ENCODE measurements at regions not wholly inside any gene's neighbourhood (a gene's known extent, or its start where the extent isn't known, plus 50 kb on each side); places are given as distances from the start of the nearest gene placed in this dataset.
"Not testable (repeated sequence)": the region's sequence is repeated elsewhere in the genome, so short reads cannot be mapped to it uniquely, and the experiment has no call there.

DNA sequence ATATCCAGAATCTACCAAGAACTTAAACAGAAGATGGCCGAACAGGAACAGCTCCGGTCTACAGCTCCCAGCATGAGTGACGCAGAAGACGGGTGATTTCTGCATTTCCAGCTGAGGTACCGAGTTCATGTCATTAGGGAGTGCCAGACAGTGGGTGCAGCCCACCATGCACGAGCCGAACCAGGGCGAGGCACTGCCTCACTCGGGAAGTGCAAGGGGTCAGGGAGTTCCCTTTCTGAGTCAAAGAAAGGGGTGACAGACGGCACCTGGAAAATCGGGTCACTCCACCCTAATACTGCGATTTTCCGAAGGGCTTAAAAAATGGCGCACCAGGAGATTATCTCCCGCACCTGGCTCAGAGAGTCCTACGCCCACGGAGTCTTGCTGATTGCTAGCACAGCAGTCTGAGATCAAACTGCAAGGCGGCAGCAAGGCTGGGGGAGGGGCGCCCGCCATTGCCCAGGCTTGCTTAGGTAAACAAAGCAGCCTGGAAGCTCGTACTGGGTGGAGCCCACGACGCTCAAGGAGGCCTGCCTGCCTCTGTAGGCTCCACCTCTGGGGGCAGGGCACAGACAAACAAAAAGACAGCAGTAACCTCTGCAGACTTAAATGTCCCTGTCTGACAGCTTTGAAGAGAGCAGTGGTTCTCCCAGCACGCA is 267.4 kb downstream of the HINT1 start:
- H3K27me3 ChIP-seq (replicated peaks in 2 of 5; ENCODE audit: control insufficient read depth in 4 of 5, insufficient read depth in 5 of 5, low read length in 4 of 5); H3K4me1 ChIP-seq (ENCODE audit: control extremely low read depth in 1 of 4, control insufficient read depth in 4 of 4, insufficient read depth in 4 of 4, low read length in 3 of 4); H3K27ac ChIP-seq (ENCODE audit: insufficient read depth in 1 of 2, low read depth in 1 of 2, low read length in 2 of 2, poor library complexity in 1 of 2, severe bottlenecking in 2 of 2); H3K4me3 ChIP-seq (ENCODE audit: control insufficient read depth in 1 of 7, extremely low read depth in 1 of 7, insufficient read depth in 4 of 7, low read depth in 2 of 7, low read length in 6 of 7); POLR2A ChIA-PET; H3K36me3 ChIP-seq (ENCODE audit: control insufficient read depth in 4 of 4, insufficient read depth in 4 of 4, low read length in 3 of 4); CTCF ChIA-PET; DNase-seq; H3K9me3 ChIP-seq (ENCODE audit: control extremely low read depth in 1 of 5, control insufficient read depth in 4 of 5, insufficient read depth in 2 of 5, low read depth in 1 of 5, low read length in 4 of 5): not testable (repeated sequence)
- WGBS (ENCODE audit: insufficient coverage): 93% methylated on average over 22 of the region's 24 CpGs

DNA sequence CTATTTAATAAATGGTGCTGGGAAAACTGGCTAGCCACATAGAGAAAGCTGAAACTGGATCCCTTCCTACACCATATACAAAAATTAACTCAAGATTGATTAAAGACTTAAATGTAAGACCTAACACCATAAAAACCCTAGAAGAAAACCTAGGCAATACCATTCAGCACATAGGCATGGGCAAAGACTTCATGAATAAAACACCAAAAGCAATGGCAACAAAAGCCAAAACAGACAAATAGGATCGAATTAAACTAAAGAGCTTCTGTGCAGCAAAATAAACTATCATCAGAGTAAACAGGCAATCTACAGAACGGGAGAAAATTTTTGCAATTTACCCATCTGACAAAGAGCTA is 267.9 kb downstream of the HINT1 start:
- H3K4me1 ChIP-seq (ENCODE audit: control extremely low read depth in 1 of 4, control insufficient read depth in 4 of 4, insufficient read depth in 4 of 4, low read length in 3 of 4); H3K27me3 ChIP-seq (replicated peaks in 2 of 5; ENCODE audit: control insufficient read depth in 4 of 5, insufficient read depth in 5 of 5, low read length in 4 of 5); CTCF ChIA-PET; H3K27ac ChIP-seq (ENCODE audit: insufficient read depth in 1 of 2, low read depth in 1 of 2, low read length in 2 of 2, poor library complexity in 1 of 2, severe bottlenecking in 2 of 2); H3K4me3 ChIP-seq (ENCODE audit: control insufficient read depth in 1 of 7, extremely low read depth in 1 of 7, insufficient read depth in 4 of 7, low read depth in 2 of 7, low read length in 6 of 7); H3K9me3 ChIP-seq (ENCODE audit: control extremely low read depth in 1 of 5, control insufficient read depth in 4 of 5, insufficient read depth in 2 of 5, low read depth in 1 of 5, low read length in 4 of 5); DNase-seq; H3K36me3 ChIP-seq (ENCODE audit: control insufficient read depth in 4 of 4, insufficient read depth in 4 of 4, low read length in 3 of 4); POLR2A ChIA-PET: not testable (repeated sequence)
- 95% methylated on average over 2 of the region's 2 CpGs for WGBS (ENCODE audit: insufficient coverage)

DNA sequence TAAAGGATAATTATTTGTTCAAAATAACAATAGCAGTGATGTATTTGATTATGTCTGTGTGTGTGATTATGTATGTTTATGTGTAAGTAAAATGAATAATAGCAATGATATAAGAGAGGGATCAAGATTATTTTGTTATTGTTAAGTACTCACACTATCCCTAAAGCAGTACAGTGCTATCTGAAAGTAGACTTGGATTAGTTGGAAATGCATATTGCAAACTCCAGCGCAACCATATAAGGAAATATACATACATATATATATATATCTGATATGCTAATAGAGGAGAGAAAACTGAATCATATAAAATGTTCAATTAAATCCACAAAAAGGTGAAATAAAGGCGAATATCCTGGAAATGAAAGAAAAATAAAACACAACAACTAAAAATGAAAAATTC is 268.4 kb downstream of the HINT1 start:
- no peaks in the 10 kb centered on the region for H3K27me3 ChIP-seq (replicated peaks in 2 of 5; ENCODE audit: control insufficient read depth in 4 of 5, insufficient read depth in 5 of 5, low read length in 4 of 5)
- ChIA-PET POLR2A (no interaction called here), CTCF (no interaction called here)
- no peak overlapping the region for H3K27ac ChIP-seq (ENCODE audit: insufficient read depth in 1 of 2, low read depth in 1 of 2, low read length in 2 of 2, poor library complexity in 1 of 2, severe bottlenecking in 2 of 2)
- H3K4me3 ChIP-seq (ENCODE audit: control insufficient read depth in 1 of 7, extremely low read depth in 1 of 7, insufficient read depth in 4 of 7, low read depth in 2 of 7, low read length in 6 of 7): no peak overlapping the region
- DNase-seq: no peak
- no CpG with 5 or more reads among the region's 2 CpGs for WGBS (ENCODE audit: insufficient coverage)
- no peaks in the 10 kb centered on the region for H3K36me3 ChIP-seq (ENCODE audit: control insufficient read depth in 4 of 4, insufficient read depth in 4 of 4, low read length in 3 of 4)
- H3K4me1 ChIP-seq (ENCODE audit: control extremely low read depth in 1 of 4, control insufficient read depth in 4 of 4, insufficient read depth in 4 of 4, low read length in 3 of 4): no peaks in the 10 kb centered on the region
- H3K9me3 ChIP-seq (ENCODE audit: control extremely low read depth in 1 of 5, control insufficient read depth in 4 of 5, insufficient read depth in 2 of 5, low read depth in 1 of 5, low read length in 4 of 5): no peaks in the 10 kb centered on the region

DNA sequence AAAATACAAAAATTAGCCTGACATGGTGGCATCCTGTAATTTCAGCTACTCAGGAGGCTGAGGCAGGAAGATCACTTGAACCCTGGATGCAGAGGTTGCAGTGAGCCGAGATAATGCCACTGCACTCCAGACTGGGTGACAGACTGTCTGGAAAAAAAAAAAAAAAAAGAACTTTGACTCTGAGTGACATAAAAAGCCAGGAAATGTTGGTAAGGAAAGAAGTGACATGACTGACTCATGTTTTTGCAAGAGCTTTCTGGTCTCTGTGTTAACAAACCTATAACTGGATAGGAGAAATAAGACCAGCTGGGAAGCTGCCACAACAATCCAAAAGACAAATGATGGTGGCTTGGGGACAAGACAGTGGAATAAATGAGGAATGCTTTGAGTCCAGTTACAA is 272.1 kb downstream of the HINT1 start:
- H3K9me3 ChIP-seq (ENCODE audit: control extremely low read depth in 1 of 5, control insufficient read depth in 4 of 5, insufficient read depth in 2 of 5, low read depth in 1 of 5, low read length in 4 of 5): no peaks in the 10 kb centered on the region
- DNase-seq: no peak
- H3K36me3 ChIP-seq (ENCODE audit: control insufficient read depth in 4 of 4, insufficient read depth in 4 of 4, low read length in 3 of 4): no peaks in the 10 kb centered on the region
- POLR2A ChIA-PET: no interaction called here
- CTCF ChIA-PET: interaction anchor here (0.7 to 1.4 kb wide), 2 partner anchors 22 to 162 kb away, joined by 3 to 5 read pairs; no protein-coding TSS in a partner anchor
- no peak overlapping the region for H3K4me3 ChIP-seq (ENCODE audit: control insufficient read depth in 1 of 7, extremely low read depth in 1 of 7, insufficient read depth in 4 of 7, low read depth in 2 of 7, low read length in 6 of 7)
- no peak overlapping the region for H3K27ac ChIP-seq (ENCODE audit: insufficient read depth in 1 of 2, low read depth in 1 of 2, low read length in 2 of 2, poor library complexity in 1 of 2, severe bottlenecking in 2 of 2)
- no peaks in the 10 kb centered on the region for H3K27me3 ChIP-seq (replicated peaks in 2 of 5; ENCODE audit: control insufficient read depth in 4 of 5, insufficient read depth in 5 of 5, low read length in 4 of 5)
- no CpG with 5 or more reads among the region's 1 CpG for WGBS (ENCODE audit: insufficient coverage)
- H3K4me1 ChIP-seq (ENCODE audit: control extremely low read depth in 1 of 4, control insufficient read depth in 4 of 4, insufficient read depth in 4 of 4, low read length in 3 of 4): no peaks in the 10 kb centered on the region

DNA sequence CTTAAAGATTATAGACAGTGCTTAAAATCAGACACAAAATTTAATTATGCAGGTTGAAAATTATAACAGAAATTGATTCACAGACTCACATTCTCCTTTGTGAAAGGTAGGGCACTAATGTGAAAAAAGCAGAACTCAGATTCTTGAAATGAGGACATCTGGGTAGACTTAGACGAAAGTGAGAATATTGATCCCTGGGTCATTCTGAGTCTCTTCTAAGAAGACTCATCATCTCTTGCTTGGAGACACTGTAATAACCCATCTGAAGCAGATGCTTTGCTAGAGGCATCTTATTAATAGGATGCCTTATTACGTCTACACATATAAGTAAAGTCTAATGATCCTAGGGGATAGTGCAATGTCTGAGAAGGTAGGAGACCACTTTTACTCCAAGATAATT is 274.4 kb downstream of the HINT1 start:
- DNase-seq: no peak
- WGBS (ENCODE audit: insufficient coverage): 100% methylated on average over 1 of the region's 2 CpGs
- no peaks in the 10 kb centered on the region for H3K9me3 ChIP-seq (ENCODE audit: control extremely low read depth in 1 of 5, control insufficient read depth in 4 of 5, insufficient read depth in 2 of 5, low read depth in 1 of 5, low read length in 4 of 5)
- ChIA-PET CTCF (interaction anchor here (0.6 kb wide), 1 partner anchor 125 kb away, joined by 3 read pairs; no protein-coding TSS in a partner anchor), POLR2A (no interaction called here)
- no peaks in the 10 kb centered on the region for H3K36me3 ChIP-seq (ENCODE audit: control insufficient read depth in 4 of 4, insufficient read depth in 4 of 4, low read length in 3 of 4)
- no peak overlapping the region for H3K4me3 ChIP-seq (ENCODE audit: control insufficient read depth in 1 of 7, extremely low read depth in 1 of 7, insufficient read depth in 4 of 7, low read depth in 2 of 7, low read length in 6 of 7)
- no peak overlapping the region for H3K27ac ChIP-seq (ENCODE audit: insufficient read depth in 1 of 2, low read depth in 1 of 2, low read length in 2 of 2, poor library complexity in 1 of 2, severe bottlenecking in 2 of 2)
- no peaks in the 10 kb centered on the region for H3K27me3 ChIP-seq (replicated peaks in 2 of 5; ENCODE audit: control insufficient read depth in 4 of 5, insufficient read depth in 5 of 5, low read length in 4 of 5)
- H3K4me1 ChIP-seq (ENCODE audit: control extremely low read depth in 1 of 4, control insufficient read depth in 4 of 4, insufficient read depth in 4 of 4, low read length in 3 of 4): no peaks in the 10 kb centered on the region

DNA sequence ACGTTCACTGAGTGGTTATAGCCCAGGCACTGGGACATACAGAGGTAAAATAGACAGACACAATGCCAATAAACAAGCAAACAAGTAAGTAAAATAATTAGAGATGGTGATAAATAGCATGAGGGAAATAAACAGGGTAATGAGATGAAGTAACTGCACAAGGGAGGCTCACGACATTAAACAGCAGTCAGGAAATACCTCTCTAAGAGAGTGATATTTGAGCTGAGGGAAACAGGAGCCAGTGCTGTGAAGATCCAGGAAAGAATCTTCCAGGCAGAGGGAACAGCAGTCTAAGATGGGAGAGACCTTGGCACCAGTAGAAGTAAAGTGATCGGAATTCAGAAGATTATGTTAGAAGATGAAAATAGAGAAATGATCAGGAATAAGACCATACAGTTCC is 279.4 kb downstream of the HINT1 start:
- CTCF ChIA-PET: interaction anchor here (1.0 kb wide), 1 partner anchor 14 kb away, joined by 4 read pairs; no protein-coding TSS in a partner anchor
- no peaks in the 10 kb centered on the region for H3K9me3 ChIP-seq (ENCODE audit: control extremely low read depth in 1 of 5, control insufficient read depth in 4 of 5, insufficient read depth in 2 of 5, low read depth in 1 of 5, low read length in 4 of 5)
- H3K4me1 ChIP-seq (ENCODE audit: control extremely low read depth in 1 of 4, control insufficient read depth in 4 of 4, insufficient read depth in 4 of 4, low read length in 3 of 4): no peaks in the 10 kb centered on the region
- no peak overlapping the region for H3K27ac ChIP-seq (ENCODE audit: insufficient read depth in 1 of 2, low read depth in 1 of 2, low read length in 2 of 2, poor library complexity in 1 of 2, severe bottlenecking in 2 of 2)
- no peak for DNase-seq
- no peak overlapping the region for H3K4me3 ChIP-seq (ENCODE audit: control insufficient read depth in 1 of 7, extremely low read depth in 1 of 7, insufficient read depth in 4 of 7, low read depth in 2 of 7, low read length in 6 of 7)
- H3K36me3 ChIP-seq (ENCODE audit: control insufficient read depth in 4 of 4, insufficient read depth in 4 of 4, low read length in 3 of 4): no peaks in the 10 kb centered on the region
- H3K27me3 ChIP-seq (replicated peaks in 2 of 5; ENCODE audit: control insufficient read depth in 4 of 5, insufficient read depth in 5 of 5, low read length in 4 of 5): no peaks in the 10 kb centered on the region
- 97% methylated on average over 2 of the region's 3 CpGs for WGBS (ENCODE audit: insufficient coverage)
- POLR2A ChIA-PET: no interaction called here

DNA sequence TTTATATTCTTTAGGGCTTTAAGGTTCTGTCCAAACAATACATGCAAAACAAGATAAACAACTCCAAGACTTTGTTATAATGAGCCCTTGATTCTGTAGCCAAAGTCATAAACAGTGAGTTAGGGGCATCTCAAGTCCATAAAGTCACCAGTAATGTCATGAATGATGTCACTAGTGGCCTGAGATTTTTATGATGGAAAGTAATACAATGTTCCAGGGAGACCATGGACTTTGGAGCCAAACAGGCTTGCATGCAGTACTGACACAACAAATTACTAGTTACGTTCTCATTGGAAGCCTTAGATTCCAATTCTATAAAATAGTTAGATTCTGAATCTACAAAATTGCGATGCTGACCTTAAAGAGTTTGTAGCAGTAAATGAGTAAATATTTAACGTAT is 280.0 kb downstream of the HINT1 start:
- Histone ChIP-seq H3K4me1 (ENCODE audit: control extremely low read depth in 1 of 4, control insufficient read depth in 4 of 4, insufficient read depth in 4 of 4, low read length in 3 of 4) (peaks cover 0 to 4% (median 1%) of the 10 kb centered on the region in 4 experiments), H3K27ac (ENCODE audit: insufficient read depth in 1 of 2, low read depth in 1 of 2, low read length in 2 of 2, poor library complexity in 1 of 2, severe bottlenecking in 2 of 2) (no peak overlapping the region), H3K4me3 (ENCODE audit: control insufficient read depth in 1 of 7, extremely low read depth in 1 of 7, insufficient read depth in 4 of 7, low read depth in 2 of 7, low read length in 6 of 7) (no peak overlapping the region), H3K9me3 (ENCODE audit: control extremely low read depth in 1 of 5, control insufficient read depth in 4 of 5, insufficient read depth in 2 of 5, low read depth in 1 of 5, low read length in 4 of 5) (no peaks in the 10 kb centered on the region), H3K27me3 (replicated peaks in 2 of 5; ENCODE audit: control insufficient read depth in 4 of 5, insufficient read depth in 5 of 5, low read length in 4 of 5) (no peaks in the 10 kb centered on the region), H3K36me3 (ENCODE audit: control insufficient read depth in 4 of 4, insufficient read depth in 4 of 4, low read length in 3 of 4) (no peaks in the 10 kb centered on the region)
- DNase-seq: no peak
- ChIA-PET CTCF (no interaction called here), POLR2A (no interaction called here)
- 100% methylated on average over 1 of the region's 3 CpGs for WGBS (ENCODE audit: insufficient coverage)

All from common myeloid progenitor, CD34-positive (primary cell).